IPS DF 6.9 (cell line): ENCODE measurements at regions not wholly inside any gene's neighbourhood (a gene's known extent, or its start where the extent isn't known, plus 50 kb on each side); places are given as distances from the start of the nearest gene placed in this dataset.

Experiments
- DNase-seq: peaks from one replicate; pipeline ENCODE4 v3.0.0-alpha.2; 2013; ENCODE audit warnings: low read depth, low spot score
- H3K27ac ChIP-seq: one replicate; pipeline ENCODE4 v1.5.1; 2013; ENCODE audit warnings: low read length, control low read depth
- H3K27me3 ChIP-seq: 2 replicates; pipeline ENCODE4 v1.6.1; 2013; ENCODE audit warnings: mild to moderate bottlenecking, low read length; ENCODE audit not compliant: control insufficient read depth, insufficient read depth
- H3K36me3 ChIP-seq: 2 replicates; pipeline ENCODE4 v1.6.1; 2013; ENCODE audit warnings: low read length; ENCODE audit not compliant: control insufficient read depth, insufficient read depth
- H3K4me1 ChIP-seq: 2 replicates; pipeline ENCODE4 v1.6.1; 2013; ENCODE audit warnings: low read length; ENCODE audit not compliant: control insufficient read depth, insufficient read depth
- H3K4me3 ChIP-seq: 2 replicates; pipeline ENCODE4 v1.5.1; 2013; ENCODE audit warnings: mild to moderate bottlenecking, low read length
- H3K9me3 ChIP-seq: 2 replicates; pipeline ENCODE4 v1.6.1; 2013; ENCODE audit warnings: low read length, inconsistent platforms; ENCODE audit not compliant: control insufficient read depth, insufficient read depth
- WGBS: extraction: QIAGEN DNeasy Blood & Tissue Kit; methylation state at CpG from one replicate; pipeline ENCODE4 v1.1.7; 2013; ENCODE audit warnings: mixed read lengths, missing lambda C conversion rate; ENCODE audit not compliant: insufficient read length, insufficient coverage; 5-methylcytosine and 5-hydroxymethylcytosine counted together

DNA sequence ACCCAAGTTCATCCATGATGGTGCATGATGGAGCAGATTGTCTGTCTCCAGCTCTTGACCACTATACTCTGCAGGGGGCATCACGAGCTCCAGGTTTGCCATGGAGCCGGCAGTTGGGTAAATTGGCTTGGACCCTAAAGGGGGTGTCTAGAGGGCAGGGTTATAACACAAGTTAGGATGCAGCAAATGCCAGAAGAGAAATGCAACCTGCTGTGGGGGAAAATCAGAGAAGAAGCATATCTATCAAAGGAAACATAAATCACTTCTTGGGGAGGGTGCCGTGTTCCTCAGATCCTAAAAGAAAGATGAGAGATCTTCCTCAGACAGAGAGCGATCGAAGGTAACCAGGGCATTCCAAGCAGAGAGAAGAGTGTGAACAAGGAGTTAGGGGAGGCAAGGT lies 334.9 kb downstream of the C12orf75 start:
- no peak for DNase-seq
- Histone ChIP-seq H3K36me3 (no peaks in the 10 kb centered on the region), H3K4me1 (no peaks in the 10 kb centered on the region; the same call in 1 of the 2 replicates), H3K4me3 (no peak overlapping the region), H3K27me3 (no peaks in the 10 kb centered on the region), H3K9me3 (no peaks in the 10 kb centered on the region), H3K27ac (no peak overlapping the region)
- no CpG with 5 or more reads among the region's 5 CpGs for WGBS

DNA sequence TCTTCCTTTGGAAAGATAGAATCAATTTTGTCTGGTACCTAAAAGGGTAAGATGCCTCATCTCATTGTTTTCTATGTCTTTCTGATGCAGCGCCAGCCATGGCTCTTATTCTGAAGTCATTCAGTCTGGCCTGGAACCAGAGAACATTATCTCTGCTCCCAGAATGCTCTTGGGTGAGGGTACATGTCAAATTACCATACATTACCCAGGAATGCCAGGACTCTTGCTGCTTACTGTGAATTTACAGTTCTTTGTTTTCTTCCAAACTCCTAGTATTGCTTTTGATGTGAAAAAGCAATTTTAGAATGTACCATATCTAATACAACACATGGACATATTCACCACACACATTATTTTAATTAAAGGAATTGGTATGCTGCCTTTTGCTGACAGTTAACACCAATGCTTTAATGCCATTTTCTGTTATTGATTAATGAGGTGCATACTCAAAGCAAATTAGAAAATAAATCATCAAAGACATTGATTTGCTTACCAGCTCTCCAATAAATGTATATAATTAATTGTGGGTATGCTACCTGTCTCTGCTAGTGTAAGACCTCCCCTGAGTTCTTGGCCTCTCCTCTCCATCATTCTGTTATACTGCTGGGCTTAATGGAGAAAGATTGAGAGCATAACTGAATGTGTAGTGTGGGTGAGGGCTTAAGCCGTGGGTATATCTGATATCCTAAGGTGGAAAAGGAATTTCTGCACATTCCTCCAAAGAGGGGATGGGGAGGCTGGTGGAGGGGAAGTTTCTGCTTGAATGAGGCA lies 337.7 kb downstream of the C12orf75 start:
- H3K4me3 ChIP-seq: no peak overlapping the region
- no peak for DNase-seq
- H3K27me3 ChIP-seq: no peaks in the 10 kb centered on the region
- WGBS: no CpG with 5 or more reads among the region's 2 CpGs
- H3K27ac ChIP-seq: no peak overlapping the region
- H3K4me1 ChIP-seq: no peaks in the 10 kb centered on the region
- H3K9me3 ChIP-seq: no peaks in the 10 kb centered on the region
- H3K36me3 ChIP-seq: no peaks in the 10 kb centered on the region

GRCh38 chr12:105670672-105671071 lies 340.2 kb downstream of the C12orf75 start:
- Histone ChIP-seq H3K27ac (no peak overlapping the region), H3K36me3 (no peaks in the 10 kb centered on the region), H3K4me3 (no peak overlapping the region), H3K4me1 (no peaks in the 10 kb centered on the region), H3K9me3 (no peaks in the 10 kb centered on the region), H3K27me3 (no peaks in the 10 kb centered on the region)
- DNase-seq: no peak

DNA sequence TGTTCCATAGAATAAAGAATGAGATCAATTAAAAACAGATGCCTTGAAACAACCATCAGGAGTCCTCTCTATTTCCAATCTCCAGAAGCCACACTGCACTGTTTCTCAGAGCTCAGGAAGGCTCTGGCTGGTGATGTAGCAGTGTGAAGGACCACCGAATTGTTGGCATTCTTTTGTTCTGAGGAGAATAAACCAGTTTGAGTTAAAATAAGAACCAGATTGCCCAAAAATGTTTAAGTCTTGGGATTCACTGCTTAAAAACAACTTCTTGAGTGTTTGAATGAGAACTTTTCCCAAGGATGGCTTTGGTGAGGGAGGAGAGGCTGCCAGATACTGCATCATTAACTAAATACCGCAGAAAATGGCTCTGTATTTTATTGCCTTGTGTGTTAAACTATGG lies 341.2 kb downstream of the C12orf75 start:
- H3K9me3 ChIP-seq: no peaks in the 10 kb centered on the region
- no peaks in the 10 kb centered on the region for H3K36me3 ChIP-seq
- no peak overlapping the region for H3K27ac ChIP-seq
- H3K4me3 ChIP-seq: no peak overlapping the region
- DNase-seq: no peak
- H3K4me1 ChIP-seq: no peaks in the 10 kb centered on the region
- WGBS: no CpG with 5 or more reads among the region's 2 CpGs
- H3K27me3 ChIP-seq: no peaks in the 10 kb centered on the region

- Histone ChIP-seq H3K4me1 (no peaks in the 10 kb centered on the region), H3K27me3 (no peaks in the 10 kb centered on the region), H3K9me3 (no peaks in the 10 kb centered on the region), H3K4me3 (no peak overlapping the region), H3K27ac (no peak overlapping the region), H3K36me3 (no peaks in the 10 kb centered on the region)
- DNase-seq: no peak
- no CpG with 5 or more reads among the region's 9 CpGs for WGBS
Observed at GRCh38 chr12:105672121-105672975, 341.9 kb downstream of the C12orf75 start.

DNA sequence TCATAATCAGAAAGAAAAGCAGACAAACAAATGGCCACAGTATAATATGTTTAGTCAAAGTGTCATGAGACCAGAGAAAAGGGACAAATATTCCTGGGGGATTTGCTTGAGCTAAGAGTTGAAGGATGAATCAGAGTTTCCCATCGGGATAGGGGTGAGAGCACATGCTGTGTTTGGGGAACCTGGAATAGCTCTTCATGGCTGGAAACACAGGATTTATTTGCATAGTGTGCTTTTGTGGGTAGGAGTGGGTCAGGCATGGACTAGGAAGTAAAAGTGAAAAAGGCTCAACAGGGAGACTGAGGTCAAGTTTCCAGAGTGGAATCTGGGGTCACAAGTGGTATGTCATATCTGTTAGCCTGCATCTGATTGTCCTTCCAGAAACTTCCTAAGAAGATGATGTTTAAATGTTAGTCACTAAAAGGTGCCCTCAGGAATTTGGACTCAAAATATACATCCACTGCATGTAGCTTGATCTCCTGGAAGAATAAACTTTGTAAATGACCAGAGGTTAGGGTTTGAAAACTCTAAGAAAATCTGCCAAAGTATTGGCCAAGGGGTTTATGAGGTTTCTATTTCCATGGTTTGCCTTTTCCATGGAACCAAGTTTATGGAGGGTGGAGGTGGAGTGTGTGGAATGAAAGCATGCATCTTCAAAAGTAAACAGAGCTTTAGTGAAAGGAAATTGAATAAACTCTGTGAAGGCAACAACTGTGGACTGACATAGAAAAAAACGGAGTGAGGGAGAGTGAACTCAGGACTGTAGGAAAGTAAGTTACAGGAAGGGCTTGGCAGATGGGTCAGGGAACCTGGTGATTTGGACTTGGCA lies 344.6 kb downstream of the C12orf75 start:
- no peaks in the 10 kb centered on the region for H3K27me3 ChIP-seq
- no peak overlapping the region for H3K4me3 ChIP-seq
- DNase-seq: no peak
- no peaks in the 10 kb centered on the region for H3K4me1 ChIP-seq
- no CpG with 5 or more reads among the region's 2 CpGs for WGBS
- H3K27ac ChIP-seq: no peak overlapping the region
- H3K36me3 ChIP-seq: no peaks in the 10 kb centered on the region
- H3K9me3 ChIP-seq: no peaks in the 10 kb centered on the region

DNA sequence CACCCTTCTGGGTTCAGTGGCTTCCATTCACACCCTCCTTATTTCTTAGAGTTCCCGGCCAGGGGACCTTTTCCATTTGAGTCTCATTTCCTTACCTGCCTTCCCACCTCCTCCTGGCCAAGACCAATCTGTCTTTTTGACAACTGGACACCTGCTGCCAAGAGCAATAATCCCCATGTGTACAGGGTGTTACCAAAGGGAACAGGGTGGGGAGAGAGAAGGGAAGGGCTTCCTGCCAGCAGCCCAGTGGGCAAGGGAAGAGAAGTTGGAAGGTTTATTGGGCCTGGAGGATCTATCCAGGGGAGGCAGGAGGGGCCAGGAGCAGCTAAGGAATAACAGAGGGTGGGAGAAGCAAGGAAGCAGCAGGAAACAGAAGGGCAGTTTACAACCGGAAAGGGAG lies 346.2 kb downstream of the C12orf75 start:
- Histone ChIP-seq H3K27me3 (no peaks in the 10 kb centered on the region), H3K4me3 (no peak overlapping the region), H3K27ac (no peak overlapping the region), H3K4me1 (no peaks in the 10 kb centered on the region), H3K9me3 (no peaks in the 10 kb centered on the region), H3K36me3 (no peaks in the 10 kb centered on the region)
- no CpG with 5 or more reads among the region's 2 CpGs for WGBS
- no peak for DNase-seq

- Histone ChIP-seq H3K4me1 (no peaks in the 10 kb centered on the region), H3K36me3 (no peaks in the 10 kb centered on the region), H3K27me3 (no peaks in the 10 kb centered on the region), H3K4me3 (no peak overlapping the region), H3K27ac (no peak overlapping the region), H3K9me3 (no peaks in the 10 kb centered on the region)
- no CpG with 5 or more reads among the region's 2 CpGs for WGBS
- no peak for DNase-seq
Observed at GRCh38 chr12:105677672-105678071, 347.2 kb downstream of the C12orf75 start.

- Histone ChIP-seq H3K36me3 (no peaks in the 10 kb centered on the region), H3K27me3 (no peaks in the 10 kb centered on the region), H3K4me3 (no peak overlapping the region), H3K27ac (no peak overlapping the region), H3K4me1 (no peaks in the 10 kb centered on the region), H3K9me3 (no peaks in the 10 kb centered on the region)
- no CpG with 5 or more reads among the region's 1 CpG for WGBS
- no peak for DNase-seq
Observed at GRCh38 chr12:105679982-105680381, 349.5 kb downstream of the C12orf75 start.

- no peaks in the 10 kb centered on the region for H3K27me3 ChIP-seq
- H3K36me3 ChIP-seq: no peaks in the 10 kb centered on the region
- H3K9me3 ChIP-seq: no peaks in the 10 kb centered on the region
- H3K27ac ChIP-seq: no peak overlapping the region
- H3K4me3 ChIP-seq: no peak overlapping the region
- DNase-seq: no peak
- no peaks in the 10 kb centered on the region for H3K4me1 ChIP-seq
- no CpG with 5 or more reads among the region's 2 CpGs for WGBS
Observed at GRCh38 chr12:105681341-105681740, 350.9 kb downstream of the C12orf75 start.
